ENCODE measurements at regions not wholly inside any gene's neighbourhood (a gene's known extent, or its start where the extent isn't known, plus 50 kb on each side); places are given as distances from the start of the nearest gene placed in this dataset.

GRCh38 chr5:110269478-110270142 is 456.9 kb downstream of the TMEM232 start:
- TF ChIP-seq SP1 (IDR thresholded peaks at IDR 0.05): no peak
- TF ChIP-seq ARNT (IDR thresholded peaks at IDR 0.05): no peak
- TF ChIP-seq SUZ12 (IDR thresholded peaks at IDR 0.05): no peak
- TF ChIP-seq, protein P1, sequence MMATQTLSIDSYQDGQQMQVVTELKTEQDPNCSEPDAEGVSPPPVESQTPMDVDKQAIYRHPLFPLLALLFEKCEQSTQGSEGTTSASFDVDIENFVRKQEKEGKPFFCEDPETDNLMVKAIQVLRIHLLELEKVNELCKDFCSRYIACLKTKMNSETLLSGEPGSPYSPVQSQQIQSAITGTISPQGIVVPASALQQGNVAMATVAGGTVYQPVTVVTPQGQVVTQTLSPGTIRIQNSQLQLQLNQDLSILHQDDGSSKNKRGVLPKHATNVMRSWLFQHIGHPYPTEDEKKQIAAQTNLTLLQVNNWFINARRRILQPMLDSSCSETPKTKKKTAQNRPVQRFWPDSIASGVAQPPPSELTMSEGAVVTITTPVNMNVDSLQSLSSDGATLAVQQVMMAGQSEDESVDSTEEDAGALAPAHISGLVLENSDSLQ (IDR thresholded peaks at IDR 0.05): no peak
- no peak for TF ChIP-seq FOXK2 (IDR thresholded peaks at IDR 0.05)
- TF ChIP-seq L3MBTL2 (conservative IDR thresholded peaks at IDR 0.05): no peak
- TF ChIP-seq ELF4 (IDR thresholded peaks at IDR 0.05): no peak
- TF ChIP-seq FOXM1 (IDR thresholded peaks at IDR 0.05; ENCODE audit: borderline replicate concordance): no peak
- TF ChIP-seq ZNF384 (IDR thresholded peaks at IDR 0.05): no peak
- no peak for TF ChIP-seq BHLHE40 (IDR thresholded peaks at IDR 0.05; ENCODE audit: borderline replicate concordance)

Measured in HEK293T (cell line).